OCI-LY3 (cell line): ENCODE measurements at regions not wholly inside any gene's neighbourhood (a gene's known extent, or its start where the extent isn't known, plus 50 kb on each side); places are given as distances from the start of the nearest gene placed in this dataset.

Experiments
- EZH2phosphoT487 ChIP-seq: fragments of 200-600 bp; shearing (Covaris generic); IDR thresholded peaks from 2 replicates; pipeline ENCODE4 v1.6.1; 2018; ENCODE audit warnings: antibody characterized with exemption, mixed run types, low read depth
- TF ChIP-seq, protein P1 (sequence below): fragments of 200-600, 300-600 bp; sonication (generic); IDR thresholded peaks from 2 replicates; pipeline ENCODE4 v1.5.1; 2014; ENCODE audit warnings: antibody characterized with exemption, low read length, low read depth

DNA sequence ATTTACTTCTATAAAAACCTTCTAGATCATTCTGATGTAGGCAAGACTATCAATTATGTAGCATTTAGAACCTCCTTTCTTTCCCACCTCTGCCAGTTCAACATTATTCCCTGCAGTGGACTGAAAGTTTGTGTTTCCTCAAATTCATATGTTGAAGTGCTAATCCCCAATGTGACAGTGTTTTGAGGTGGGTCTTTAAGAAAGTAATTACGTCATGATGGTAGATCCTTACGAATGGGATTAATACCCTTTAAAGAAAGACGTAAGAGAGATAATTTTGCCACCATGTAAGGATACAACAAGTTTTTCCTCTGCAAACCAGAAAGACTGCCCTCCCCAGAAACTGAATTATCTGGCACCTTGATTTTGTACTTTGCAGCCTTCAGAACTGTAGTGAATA is 1489.7 kb upstream of the SEL1L start:
- no peak for TF ChIP-seq EZH2phosphoT487
- TF ChIP-seq, protein P1, sequence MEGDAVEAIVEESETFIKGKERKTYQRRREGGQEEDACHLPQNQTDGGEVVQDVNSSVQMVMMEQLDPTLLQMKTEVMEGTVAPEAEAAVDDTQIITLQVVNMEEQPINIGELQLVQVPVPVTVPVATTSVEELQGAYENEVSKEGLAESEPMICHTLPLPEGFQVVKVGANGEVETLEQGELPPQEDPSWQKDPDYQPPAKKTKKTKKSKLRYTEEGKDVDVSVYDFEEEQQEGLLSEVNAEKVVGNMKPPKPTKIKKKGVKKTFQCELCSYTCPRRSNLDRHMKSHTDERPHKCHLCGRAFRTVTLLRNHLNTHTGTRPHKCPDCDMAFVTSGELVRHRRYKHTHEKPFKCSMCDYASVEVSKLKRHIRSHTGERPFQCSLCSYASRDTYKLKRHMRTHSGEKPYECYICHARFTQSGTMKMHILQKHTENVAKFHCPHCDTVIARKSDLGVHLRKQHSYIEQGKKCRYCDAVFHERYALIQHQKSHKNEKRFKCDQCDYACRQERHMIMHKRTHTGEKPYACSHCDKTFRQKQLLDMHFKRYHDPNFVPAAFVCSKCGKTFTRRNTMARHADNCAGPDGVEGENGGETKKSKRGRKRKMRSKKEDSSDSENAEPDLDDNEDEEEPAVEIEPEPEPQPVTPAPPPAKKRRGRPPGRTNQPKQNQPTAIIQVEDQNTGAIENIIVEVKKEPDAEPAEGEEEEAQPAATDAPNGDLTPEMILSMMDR, result no peak
